Right lobe of liver (tissue), 6 donors: ENCODE measurements at regions not wholly inside any gene's neighbourhood (a gene's known extent, or its start where the extent isn't known, plus 50 kb on each side); places are given as distances from the start of the nearest gene placed in this dataset.

Experiments used
- ATAC-seq, 4 donors: fragments of 200-7000 bp; cut with Tn5 transposase; one replicate each; pipeline ENCODE4 v1.9.1; 2020; ENCODE audit warnings: mild to moderate bottlenecking in 4 of 4, moderate library complexity in 4 of 4
- DNase-seq, 3 donors: peaks; one replicate each; pipeline ENCODE4 v3.0.0-alpha.2; 2020
- H3K27ac ChIP-seq, 3 donors: fragments of 200-600 bp; one replicate each; pipeline ENCODE4 v1.8.0; 2022
- H3K27me3 ChIP-seq, 2 donors: fragments of 200-600 bp; one replicate each; pipeline ENCODE4 v1.8.0; 2022
- H3K36me3 ChIP-seq, 4 donors: fragments of 200-600 bp; sonication (generic) in 1 of 4; one replicate each; pipeline versions ENCODE4 v1.5.1 to v1.8.0; 2017 to 2022; ENCODE audit warnings: control low read depth in 1 of 4
- H3K4me1 ChIP-seq, 4 donors: fragments of 200-600 bp; sonication (generic) in 1 of 4; one replicate each; pipeline versions ENCODE4 v1.5.1 to v1.8.0; 2017 to 2022; ENCODE audit warnings: control low read depth in 1 of 4
- H3K4me3 ChIP-seq, 3 donors: fragments of 200-600 bp; one replicate each; pipeline ENCODE4 v1.8.0; 2022
- H3K9me3 ChIP-seq, 4 donors: fragments of 200-600 bp; sonication (generic) in 1 of 4; one replicate each; pipeline versions ENCODE4 v1.5.1 to v1.8.0; 2017 to 2022; ENCODE audit warnings: control low read depth in 1 of 4
- POLR2A ChIP-seq: fragments of 450-650 bp; IDR thresholded peaks from one replicate; pipeline ENCODE4 v1.6.1; 2017; ENCODE audit warnings: antibody characterized with exemption, mild to moderate bottlenecking
- WGBS: methylation state at CpG from one replicate; pipeline ENCODE4 v1.1.6; 2018; ENCODE audit warnings: low coverage, low lambda C conversion rate; ENCODE audit not compliant: insufficient coverage; ENCODE audit errors: missing lambda C conversion rate; 5-methylcytosine and 5-hydroxymethylcytosine counted together
- intact Hi-C, 2 donors: fragments of 100-400 bp; cut with DNase I; formaldehyde crosslinking; loops; one replicate each; pipeline versions ENCODE4 v1.11.2 to v1.14.1; 2022
- TF ChIP-seq, protein P1 (sequence below), 4 donors: fragments of 200-600 bp in 3 of 4; fragments of 450-650 bp in 1 of 4; IDR thresholded peaks; one replicate each; pipeline versions ENCODE4 v1.5.1 to v1.8.0; 2016 to 2022; ENCODE audit warnings: antibody characterized with exemption in 4 of 4, mild to moderate bottlenecking in 2 of 4
- donor health status: DM: no; HTN: yes; CAD: no.
- donor health status: DM: no; HTN: no; CAD: no.
- donor health status: DM: no; HTN: no; CAD: no.
- donor health status: DM: no; HTN: yes; CAD: no.
- donor health status: DM: no; HTN: yes; CAD: no.

DNA sequence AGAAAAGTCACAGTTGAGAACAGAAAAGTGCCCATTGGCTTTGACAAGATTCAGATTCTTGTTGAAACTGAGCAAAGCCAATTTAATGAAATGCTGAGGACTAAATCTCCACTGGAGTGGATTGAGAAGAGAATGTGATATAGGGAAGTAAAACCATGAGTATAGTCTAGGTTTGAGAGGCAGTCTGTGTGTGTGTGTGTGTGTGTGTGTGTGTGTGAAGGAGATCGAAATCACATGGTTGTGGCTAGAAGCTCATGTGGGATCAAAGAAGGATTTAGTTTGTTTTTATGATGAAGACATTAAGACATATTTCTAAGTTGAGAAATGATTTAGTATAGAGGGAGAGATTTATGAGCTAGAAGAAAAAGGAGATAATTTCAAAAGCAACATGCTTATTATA, 275.7 kb upstream of the DAB2 start:
- Histone ChIP-seq H3K27me3 (no peaks in the 10 kb centered on the region), H3K9me3 (no peaks in the 10 kb centered on the region), H3K36me3 (no peaks in the 10 kb centered on the region), H3K27ac (no peak overlapping the region), H3K4me1 (peaks cover 0 to 14% (median 4%) of the 10 kb centered on the region in 4 donors), H3K4me3 (no peak overlapping the region)
- intact Hi-C loops: no loop called here
- no peak for DNase-seq
- no peak for TF ChIP-seq POLR2A
- TF ChIP-seq, protein P1, sequence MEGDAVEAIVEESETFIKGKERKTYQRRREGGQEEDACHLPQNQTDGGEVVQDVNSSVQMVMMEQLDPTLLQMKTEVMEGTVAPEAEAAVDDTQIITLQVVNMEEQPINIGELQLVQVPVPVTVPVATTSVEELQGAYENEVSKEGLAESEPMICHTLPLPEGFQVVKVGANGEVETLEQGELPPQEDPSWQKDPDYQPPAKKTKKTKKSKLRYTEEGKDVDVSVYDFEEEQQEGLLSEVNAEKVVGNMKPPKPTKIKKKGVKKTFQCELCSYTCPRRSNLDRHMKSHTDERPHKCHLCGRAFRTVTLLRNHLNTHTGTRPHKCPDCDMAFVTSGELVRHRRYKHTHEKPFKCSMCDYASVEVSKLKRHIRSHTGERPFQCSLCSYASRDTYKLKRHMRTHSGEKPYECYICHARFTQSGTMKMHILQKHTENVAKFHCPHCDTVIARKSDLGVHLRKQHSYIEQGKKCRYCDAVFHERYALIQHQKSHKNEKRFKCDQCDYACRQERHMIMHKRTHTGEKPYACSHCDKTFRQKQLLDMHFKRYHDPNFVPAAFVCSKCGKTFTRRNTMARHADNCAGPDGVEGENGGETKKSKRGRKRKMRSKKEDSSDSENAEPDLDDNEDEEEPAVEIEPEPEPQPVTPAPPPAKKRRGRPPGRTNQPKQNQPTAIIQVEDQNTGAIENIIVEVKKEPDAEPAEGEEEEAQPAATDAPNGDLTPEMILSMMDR (IDR thresholded peaks at IDR 0.05): no peak
- ATAC-seq: no peak
- WGBS: 73% methylated on average over 1 of the region's 1 CpG

- no peak for ATAC-seq
Measured at GRCh38 chr5:39698838-39699560, 274.2 kb upstream of the DAB2 start.

DNA sequence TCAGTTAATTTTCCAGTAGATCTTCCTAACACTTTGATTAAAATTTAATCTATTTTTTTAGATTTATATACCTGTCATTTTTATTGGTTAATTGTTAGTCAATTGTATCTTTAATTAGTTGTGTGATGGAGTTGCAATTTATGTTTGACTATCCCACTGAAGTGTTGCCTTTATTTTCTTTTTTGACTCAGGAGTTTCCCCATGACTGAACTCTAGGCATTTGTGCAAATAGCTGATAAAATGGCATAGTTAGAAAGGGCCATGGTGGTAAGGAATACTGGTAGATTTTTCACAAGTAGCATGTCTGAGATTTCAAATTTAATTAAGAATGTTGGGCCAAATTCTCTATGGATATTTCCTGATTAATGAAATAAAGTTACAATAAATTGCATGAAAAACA, 273.1 kb upstream of the DAB2 start:
- H3K27me3 ChIP-seq: no peaks in the 10 kb centered on the region
- no peak overlapping the region for H3K27ac ChIP-seq
- ATAC-seq: no peak
- H3K4me3 ChIP-seq: no peak overlapping the region
- no peaks in the 10 kb centered on the region for H3K9me3 ChIP-seq
- no peaks in the 10 kb centered on the region for H3K36me3 ChIP-seq
- TF ChIP-seq, protein P1 (IDR thresholded peaks at IDR 0.05): no peak
- TF ChIP-seq POLR2A: no peak
- intact Hi-C loops: no loop called here
- DNase-seq: no peak
- peaks cover 0 to 14% (median 4%) of the 10 kb centered on the region in 4 donors for H3K4me1 ChIP-seq

More at GRCh38 chr5:39698838-39699560, 274.2 kb upstream of the DAB2 start:
- intact Hi-C loops: no loop called here
- 90% methylated on average over 4 of the region's 4 CpGs for WGBS
- DNase-seq: no peak
- no peaks in the 10 kb centered on the region for H3K27me3 ChIP-seq
- no peak for TF ChIP-seq POLR2A
- TF ChIP-seq, protein P1 (IDR thresholded peaks at IDR 0.05): no peak
- H3K4me1 ChIP-seq: peaks cover 0 to 14% (median 4%) of the 10 kb centered on the region in 4 donors
- no peak overlapping the region for H3K4me3 ChIP-seq
- no peaks in the 10 kb centered on the region for H3K36me3 ChIP-seq
- no peaks in the 10 kb centered on the region for H3K9me3 ChIP-seq
- no peak overlapping the region for H3K27ac ChIP-seq

DNA sequence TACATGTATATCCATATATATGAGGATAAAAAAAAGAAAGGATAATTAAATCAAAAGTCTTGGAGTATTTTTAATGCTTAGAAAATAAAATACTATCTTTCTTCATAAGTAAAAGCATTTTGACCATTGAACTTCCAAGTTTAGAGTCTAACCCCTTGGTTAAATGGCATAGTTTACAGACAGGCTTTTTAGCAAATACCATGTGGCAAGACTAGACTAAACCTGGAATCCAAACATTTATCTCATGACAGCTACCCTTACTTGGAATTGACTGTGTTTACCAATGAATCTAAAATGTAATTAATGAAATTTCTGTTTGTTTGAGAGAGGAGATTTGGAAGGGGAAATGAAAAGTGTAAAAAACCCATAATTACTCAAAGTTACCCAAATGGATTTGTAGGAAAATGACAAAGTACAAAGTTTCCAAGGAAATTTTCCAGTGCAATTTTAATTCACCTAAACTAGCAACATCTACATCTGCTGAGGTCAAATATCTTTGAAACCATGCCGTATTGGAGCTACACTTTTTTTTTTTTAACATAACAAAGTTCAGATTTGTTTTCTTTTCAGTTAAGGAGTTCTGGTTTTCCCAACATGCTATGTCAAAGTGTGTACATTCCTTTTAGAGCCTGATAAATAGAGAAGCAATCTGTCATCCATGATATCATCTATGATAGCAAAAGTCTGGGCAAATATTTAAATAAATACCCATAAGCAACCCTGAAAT, 272.1 kb upstream of the DAB2 start:
- H3K36me3 ChIP-seq: no peaks in the 10 kb centered on the region
- no peak for DNase-seq
- H3K9me3 ChIP-seq: no peaks in the 10 kb centered on the region
- intact Hi-C loops: no loop called here
- H3K4me1 ChIP-seq: peaks cover 0 to 14% (median 4%) of the 10 kb centered on the region in 4 donors
- TF ChIP-seq, protein P1 (IDR thresholded peaks at IDR 0.05): no peak
- no peak for TF ChIP-seq POLR2A
- ATAC-seq: peak; percentile 67 to 84 (median 76)
- H3K4me3 ChIP-seq: no peak overlapping the region
- 29% methylated on average over 1 of the region's 1 CpG for WGBS
- peak overlapping the region in 2 of 3 donors; percentile 18 to 35 for H3K27ac ChIP-seq
- no peaks in the 10 kb centered on the region for H3K27me3 ChIP-seq
